SIG-M5 (cell line): ENCODE measurements at regions not wholly inside any gene's neighbourhood (a gene's known extent, or its start where the extent isn't known, plus 50 kb on each side); places are given as distances from the start of the nearest gene placed in this dataset.

Source experiments
- DNase-seq: peaks from one replicate; lab custom pipeline; 2025; lab: John Stamatoyannopoulos, UW

- no peak for DNase-seq
Observed at GRCh38 chr9:108606401-108606800, 249.4 kb downstream of the ACTL7B start.

GRCh38 chr9:108603141-108603540 is 252.6 kb downstream of the ACTL7B start:
- no peak for DNase-seq

- DNase-seq = no peak
Observed at GRCh38 chr9:108600896-108601295, 254.9 kb downstream of the ACTL7B start.

- no peak for DNase-seq
Observed at GRCh38 chr9:108599571-108599970, 256.2 kb downstream of the ACTL7B start.

GRCh38 chr9:108591121-108591520 is 264.7 kb downstream of the ACTL7B start:
- DNase-seq = no peak

GRCh38 chr9:108588246-108588645 is 267.5 kb downstream of the ACTL7B start:
- no peak for DNase-seq

- DNase-seq = no peak
Observed at GRCh38 chr9:108586471-108587139, 269.2 kb downstream of the ACTL7B start.

- DNase-seq = no peak
Observed at GRCh38 chr9:108584860-108585259, 270.9 kb downstream of the ACTL7B start.

GRCh38 chr9:108582726-108583125 is 273.1 kb downstream of the ACTL7B start:
- DNase-seq = peak; percentile 1

- peak; percentile 47 for DNase-seq
Observed at GRCh38 chr9:108579757-108580439, 275.9 kb downstream of the ACTL7B start.

GRCh38 chr9:108575276-108575675 is 280.5 kb downstream of the ACTL7B start:
- DNase-seq = no peak

- no peak for DNase-seq
Observed at GRCh38 chr9:108569624-108570023, 286.2 kb downstream of the ACTL7B start.

GRCh38 chr9:108568093-108568492 is 287.7 kb downstream of the ACTL7B start:
- DNase-seq = no peak

GRCh38 chr9:108567571-108567970 is 288.2 kb downstream of the ACTL7B start:
- no peak for DNase-seq

GRCh38 chr9:108565651-108566378 is 290.0 kb downstream of the ACTL7B start:
- no peak for DNase-seq

- DNase-seq = no peak
Observed at GRCh38 chr9:108562176-108562575, 293.6 kb downstream of the ACTL7B start.

GRCh38 chr9:108559432-108559831 is 296.4 kb downstream of the ACTL7B start:
- no peak for DNase-seq

GRCh38 chr9:108554831-108555230 is 301.0 kb downstream of the ACTL7B start:
- no peak for DNase-seq

- no peak for DNase-seq
Observed at GRCh38 chr9:108553111-108553635, 302.6 kb downstream of the ACTL7B start.

GRCh38 chr9:108552459-108553040 is 303.2 kb downstream of the ACTL7B start:
- no peak for DNase-seq

- DNase-seq = no peak
Observed at GRCh38 chr9:108551030-108551841, 304.6 kb downstream of the ACTL7B start.

- DNase-seq = no peak
Observed at GRCh38 chr9:108550106-108550505, 305.7 kb downstream of the ACTL7B start.
